ENCODE measurements at regions not wholly inside any gene's neighbourhood (a gene's known extent, or its start where the extent isn't known, plus 50 kb on each side); places are given as distances from the start of the nearest gene placed in this dataset.

GRCh38 chr1:81327743-81328142 is 473.0 kb upstream of the ADGRL2 start:
- CTCF ChIA-PET = no interaction called here
- POLR2A ChIA-PET = no interaction called here

GRCh38 chr1:81327103-81327710 is 473.5 kb upstream of the ADGRL2 start:
- ATAC-seq = no peak
- POLR2A ChIA-PET = no interaction called here
- Histone ChIP-seq H3K4me1 (ENCODE audit: control insufficient read depth, insufficient read depth, low read length) (no peaks in the 10 kb centered on the region), H3K27ac (ENCODE audit: low read length) (no peak overlapping the region), H3K27me3 (ENCODE audit: control insufficient read depth, insufficient read depth, low read length) (no peaks in the 10 kb centered on the region), H3K4me3 (ENCODE audit: low read depth in 2 of 2, low read length in 2 of 2) (no peak overlapping the region), H3K36me3 (ENCODE audit: control insufficient read depth, insufficient read depth, low read length) (no peaks in the 10 kb centered on the region), H3K9me3 (ENCODE audit: control insufficient read depth, insufficient read depth, low read depth, low read length) (no peaks in the 10 kb centered on the region)
- intact Hi-C loops (cut with micrococcal nuclease; ENCODE audit: unreplicated experiment) = no loop called here
- TF ChIP-seq CTCF (IDR thresholded peaks at IDR 0.05) = no peak
- no peak for TF ChIP-seq REST (IDR thresholded peaks at IDR 0.05; ENCODE audit: insufficient read depth in 1 of 2, low read depth in 2 of 2, low read length in 1 of 2)
- TF ChIP-seq POLR2AphosphoS5 (IDR thresholded peaks at IDR 0.05; ENCODE audit: low read depth, low read length) = no peak
- no peak for TF ChIP-seq SIN3A (IDR thresholded peaks at IDR 0.05; ENCODE audit: borderline replicate concordance, insufficient read depth, low read depth, low read length)
- TF ChIP-seq TCF7L2 (IDR thresholded peaks at IDR 0.05; ENCODE audit: low read depth, low read length) = no peak
- BruUV-seq (replicated peaks) = no TSS peak
- no peak for DNase-seq (ENCODE audit: low read depth, low spot score)
- CTCF ChIA-PET = no interaction called here
- in situ Hi-C loops (cut with HindIII; ENCODE audit: low pct_unique_long_range_greater_than_20kb, low sequenced_read_pairs) = no loop called here

More at GRCh38 chr1:81327743-81328142, 473.0 kb upstream of the ADGRL2 start:
- Histone ChIP-seq H3K27ac (ENCODE audit: low read length) (no peak overlapping the region), H3K27me3 (ENCODE audit: control insufficient read depth, insufficient read depth, low read length) (no peaks in the 10 kb centered on the region), H3K4me1 (ENCODE audit: control insufficient read depth, insufficient read depth, low read length) (no peaks in the 10 kb centered on the region), H3K36me3 (ENCODE audit: control insufficient read depth, insufficient read depth, low read length) (no peaks in the 10 kb centered on the region), H3K4me3 (ENCODE audit: low read depth in 2 of 2, low read length in 2 of 2) (no peak overlapping the region), H3K9me3 (ENCODE audit: control insufficient read depth, insufficient read depth, low read depth, low read length) (no peaks in the 10 kb centered on the region)
- no peak for DNase-seq (ENCODE audit: low read depth, low spot score)
- in situ Hi-C loops (cut with HindIII; ENCODE audit: low pct_unique_long_range_greater_than_20kb, low sequenced_read_pairs) = no loop called here
- TF ChIP-seq TCF7L2 (IDR thresholded peaks at IDR 0.05; ENCODE audit: low read depth, low read length) (no peak), CTCF (IDR thresholded peaks at IDR 0.05) (no peak), REST (IDR thresholded peaks at IDR 0.05; ENCODE audit: insufficient read depth in 1 of 2, low read depth in 2 of 2, low read length in 1 of 2) (no peak), SIN3A (IDR thresholded peaks at IDR 0.05; ENCODE audit: borderline replicate concordance, insufficient read depth, low read depth, low read length) (no peak), POLR2AphosphoS5 (IDR thresholded peaks at IDR 0.05; ENCODE audit: low read depth, low read length) (no peak)
- intact Hi-C loops (cut with micrococcal nuclease; ENCODE audit: unreplicated experiment) = no loop called here
- ATAC-seq = no peak
- no TSS peak for BruUV-seq (replicated peaks)

Measured in Panc1 (cell line).